ENCODE measurements at regions not wholly inside any gene's neighbourhood (a gene's known extent, or its start where the extent isn't known, plus 50 kb on each side); places are given as distances from the start of the nearest gene placed in this dataset.

DNA sequence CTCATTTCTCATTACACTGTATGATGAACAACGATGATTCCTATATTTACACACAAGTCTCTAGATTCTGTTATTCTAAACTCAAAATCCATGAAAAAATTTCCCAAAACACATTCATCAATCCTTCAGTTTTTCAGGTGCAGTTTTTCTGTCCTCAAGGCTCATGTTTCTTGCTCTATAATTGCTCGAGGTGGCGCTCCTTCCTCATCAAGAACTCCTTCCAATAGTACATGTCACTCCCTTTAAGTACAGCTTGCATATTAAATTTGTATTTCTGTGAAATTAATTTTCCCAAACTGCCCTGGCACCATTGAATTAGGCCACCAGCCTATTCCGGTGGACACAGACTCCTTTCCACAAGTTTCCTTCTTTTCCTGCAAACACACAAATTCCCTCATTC is 188.7 kb upstream of the MINDY3 start:
- TF ChIP-seq FOXP2 (optimal IDR thresholded peaks at IDR 0.05; ENCODE audit: borderline replicate concordance, extremely low read depth, extremely low read length, insufficient read depth) (no peak), TAF1 (IDR thresholded peaks at IDR 0.05; ENCODE audit: borderline replicate concordance, insufficient read depth, low read length) (no peak), POLR2AphosphoS5 (IDR thresholded peaks at IDR 0.05; ENCODE audit: low read depth, low read length) (no peak), SIN3A (IDR thresholded peaks at IDR 0.05; ENCODE audit: borderline replicate concordance, insufficient read depth, low read length) (no peak)
- TF ChIP-seq, protein P1, sequence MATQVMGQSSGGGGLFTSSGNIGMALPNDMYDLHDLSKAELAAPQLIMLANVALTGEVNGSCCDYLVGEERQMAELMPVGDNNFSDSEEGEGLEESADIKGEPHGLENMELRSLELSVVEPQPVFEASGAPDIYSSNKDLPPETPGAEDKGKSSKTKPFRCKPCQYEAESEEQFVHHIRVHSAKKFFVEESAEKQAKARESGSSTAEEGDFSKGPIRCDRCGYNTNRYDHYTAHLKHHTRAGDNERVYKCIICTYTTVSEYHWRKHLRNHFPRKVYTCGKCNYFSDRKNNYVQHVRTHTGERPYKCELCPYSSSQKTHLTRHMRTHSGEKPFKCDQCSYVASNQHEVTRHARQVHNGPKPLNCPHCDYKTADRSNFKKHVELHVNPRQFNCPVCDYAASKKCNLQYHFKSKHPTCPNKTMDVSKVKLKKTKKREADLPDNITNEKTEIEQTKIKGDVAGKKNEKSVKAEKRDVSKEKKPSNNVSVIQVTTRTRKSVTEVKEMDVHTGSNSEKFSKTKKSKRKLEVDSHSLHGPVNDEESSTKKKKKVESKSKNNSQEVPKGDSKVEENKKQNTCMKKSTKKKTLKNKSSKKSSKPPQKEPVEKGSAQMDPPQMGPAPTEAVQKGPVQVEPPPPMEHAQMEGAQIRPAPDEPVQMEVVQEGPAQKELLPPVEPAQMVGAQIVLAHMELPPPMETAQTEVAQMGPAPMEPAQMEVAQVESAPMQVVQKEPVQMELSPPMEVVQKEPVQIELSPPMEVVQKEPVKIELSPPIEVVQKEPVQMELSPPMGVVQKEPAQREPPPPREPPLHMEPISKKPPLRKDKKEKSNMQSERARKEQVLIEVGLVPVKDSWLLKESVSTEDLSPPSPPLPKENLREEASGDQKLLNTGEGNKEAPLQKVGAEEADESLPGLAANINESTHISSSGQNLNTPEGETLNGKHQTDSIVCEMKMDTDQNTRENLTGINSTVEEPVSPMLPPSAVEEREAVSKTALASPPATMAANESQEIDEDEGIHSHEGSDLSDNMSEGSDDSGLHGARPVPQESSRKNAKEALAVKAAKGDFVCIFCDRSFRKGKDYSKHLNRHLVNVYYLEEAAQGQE (IDR thresholded peaks at IDR 0.05; ENCODE audit: insufficient read depth in 1 of 2, low read depth in 2 of 2, low read length in 2 of 2), result no peak

GRCh38 chr10:16049782-16050181 is 189.5 kb upstream of the MINDY3 start:
- TF ChIP-seq, protein P1 (IDR thresholded peaks at IDR 0.05; ENCODE audit: insufficient read depth in 1 of 2, low read depth in 2 of 2, low read length in 2 of 2), result no peak
- TF ChIP-seq TAF1 (IDR thresholded peaks at IDR 0.05; ENCODE audit: borderline replicate concordance, insufficient read depth, low read length) (no peak), SIN3A (IDR thresholded peaks at IDR 0.05; ENCODE audit: borderline replicate concordance, insufficient read depth, low read length) (no peak)

DNA sequence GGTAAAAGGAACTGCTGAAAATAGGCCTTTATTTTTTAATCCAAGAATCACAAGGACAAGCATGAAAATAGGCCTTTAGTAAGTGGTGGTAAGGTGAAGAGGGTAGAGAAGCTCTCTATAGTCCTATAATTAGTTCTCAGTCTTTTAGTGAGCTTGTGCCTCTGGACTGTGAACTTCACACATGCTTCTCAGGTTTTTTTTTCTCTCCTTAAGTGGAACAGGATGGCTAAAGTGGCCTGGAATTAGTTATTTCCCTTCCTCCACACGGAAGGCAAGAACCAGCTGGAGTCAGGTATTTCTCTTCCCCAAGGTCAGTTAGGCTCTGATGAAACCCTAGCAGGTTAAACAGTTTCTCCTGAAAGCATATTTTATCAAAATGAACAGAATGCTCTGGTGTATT is 203.0 kb upstream of the MINDY3 start:
- no peak for TF ChIP-seq FOXP2 (optimal IDR thresholded peaks at IDR 0.05; ENCODE audit: borderline replicate concordance, extremely low read depth, extremely low read length, insufficient read depth)
- TF ChIP-seq POLR2AphosphoS5 (IDR thresholded peaks at IDR 0.05; ENCODE audit: low read depth, low read length), result no peak
- no peak for TF ChIP-seq SIN3A (IDR thresholded peaks at IDR 0.05; ENCODE audit: borderline replicate concordance, insufficient read depth, low read length)
- TF ChIP-seq, protein P1 (IDR thresholded peaks at IDR 0.05; ENCODE audit: insufficient read depth in 1 of 2, low read depth in 2 of 2, low read length in 2 of 2), result no peak
- TF ChIP-seq TAF1 (IDR thresholded peaks at IDR 0.05; ENCODE audit: borderline replicate concordance, insufficient read depth, low read length), result no peak

DNA sequence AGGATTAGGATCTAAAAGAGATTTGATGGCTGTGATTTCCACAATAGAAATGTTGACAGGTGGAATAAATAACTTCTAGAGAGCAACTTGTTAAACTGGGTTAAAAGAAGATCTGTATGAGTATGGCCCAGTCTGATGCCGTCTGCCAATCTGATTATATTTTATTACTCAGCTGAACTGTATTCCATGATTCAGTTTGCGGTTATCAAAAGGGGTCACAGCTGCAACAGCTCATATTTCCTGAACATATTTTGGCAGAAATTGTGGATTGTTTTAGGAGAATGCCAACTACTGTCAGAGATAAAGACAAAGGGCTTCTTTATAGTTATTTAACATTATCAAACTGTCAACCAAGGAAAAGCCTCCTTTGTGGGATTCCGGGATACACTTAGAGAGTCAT is 244.8 kb upstream of the MINDY3 start:
- TF ChIP-seq TAF1 (IDR thresholded peaks at IDR 0.05; ENCODE audit: borderline replicate concordance, insufficient read depth, low read length), result no peak
- no peak for TF ChIP-seq POLR2AphosphoS5 (IDR thresholded peaks at IDR 0.05; ENCODE audit: low read depth, low read length)
- TF ChIP-seq, protein P1 (IDR thresholded peaks at IDR 0.05; ENCODE audit: insufficient read depth in 1 of 2, low read depth in 2 of 2, low read length in 2 of 2), result no peak
- no peak for TF ChIP-seq FOXP2 (optimal IDR thresholded peaks at IDR 0.05; ENCODE audit: borderline replicate concordance, extremely low read depth, extremely low read length, insufficient read depth)

Measured in PFSK-1 (cell line).